ENCODE measurements at regions not wholly inside any gene's neighbourhood (a gene's known extent, or its start where the extent isn't known, plus 50 kb on each side); places are given as distances from the start of the nearest gene placed in this dataset.

DNA sequence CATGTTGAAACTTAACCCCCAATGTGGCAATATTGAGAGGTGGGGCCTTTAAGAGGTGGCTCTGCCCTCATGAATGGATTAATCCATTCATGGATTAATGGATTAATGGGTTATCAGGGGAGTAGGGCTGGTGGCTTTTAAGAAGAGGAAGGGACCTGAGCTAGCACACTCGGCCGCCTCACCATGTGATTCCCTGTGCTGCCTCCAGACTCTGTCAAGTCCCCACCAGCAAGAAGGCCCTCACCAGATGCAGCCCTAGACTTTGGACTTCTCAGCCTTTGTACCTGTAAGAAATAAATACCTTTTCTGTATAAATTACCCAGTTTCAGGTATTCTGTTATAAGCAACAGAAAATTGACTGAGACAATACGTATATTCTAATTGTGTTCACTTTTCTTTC lies 272.2 kb upstream of the DMRT1 start:
- ChIA-PET CTCF (no interaction called here), POLR2A (no interaction called here)
- H4K20me1 ChIP-seq (replicated peaks; ENCODE audit: control insufficient read depth, extremely low read depth, insufficient read depth, low read length), result no peaks in the 10 kb centered on the region
- dilution Hi-C loops (cut with MboI; ENCODE audit: extremely low pct_ligation_motif_present, low sequenced_read_pairs), result no loop called here
- no peak overlapping the region for H3K27ac ChIP-seq (ENCODE audit: insufficient read depth, low read depth, low read length)
- no peaks in the 10 kb centered on the region for H3K36me3 ChIP-seq (ENCODE audit: control insufficient read depth in 2 of 2, extremely low read depth in 1 of 2, insufficient read depth in 2 of 2, low read length in 2 of 2)
- no peak overlapping the region for H2AFZ ChIP-seq (ENCODE audit: low read depth, low read length)
- H3K4me3 ChIP-seq (replicated peaks in 1 of 3; ENCODE audit: insufficient read depth in 1 of 3, low read depth in 1 of 3, low read length in 3 of 3), result no peak overlapping the region
- BruUV-seq (replicated peaks), result no TSS peak
- H3K9me3 ChIP-seq (replicated peaks; ENCODE audit: control insufficient read depth, insufficient read depth, low read length), result no peaks in the 10 kb centered on the region
- no peaks in the 10 kb centered on the region for H3K79me2 ChIP-seq (ENCODE audit: control insufficient read depth, insufficient read depth, low read length)
- no peak for DNase-seq (ENCODE audit: low read depth, low spot score)
- FAIRE-seq, result no peak
- TF ChIP-seq, protein P1, sequence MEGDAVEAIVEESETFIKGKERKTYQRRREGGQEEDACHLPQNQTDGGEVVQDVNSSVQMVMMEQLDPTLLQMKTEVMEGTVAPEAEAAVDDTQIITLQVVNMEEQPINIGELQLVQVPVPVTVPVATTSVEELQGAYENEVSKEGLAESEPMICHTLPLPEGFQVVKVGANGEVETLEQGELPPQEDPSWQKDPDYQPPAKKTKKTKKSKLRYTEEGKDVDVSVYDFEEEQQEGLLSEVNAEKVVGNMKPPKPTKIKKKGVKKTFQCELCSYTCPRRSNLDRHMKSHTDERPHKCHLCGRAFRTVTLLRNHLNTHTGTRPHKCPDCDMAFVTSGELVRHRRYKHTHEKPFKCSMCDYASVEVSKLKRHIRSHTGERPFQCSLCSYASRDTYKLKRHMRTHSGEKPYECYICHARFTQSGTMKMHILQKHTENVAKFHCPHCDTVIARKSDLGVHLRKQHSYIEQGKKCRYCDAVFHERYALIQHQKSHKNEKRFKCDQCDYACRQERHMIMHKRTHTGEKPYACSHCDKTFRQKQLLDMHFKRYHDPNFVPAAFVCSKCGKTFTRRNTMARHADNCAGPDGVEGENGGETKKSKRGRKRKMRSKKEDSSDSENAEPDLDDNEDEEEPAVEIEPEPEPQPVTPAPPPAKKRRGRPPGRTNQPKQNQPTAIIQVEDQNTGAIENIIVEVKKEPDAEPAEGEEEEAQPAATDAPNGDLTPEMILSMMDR (IDR thresholded peaks at IDR 0.05; ENCODE audit: extremely low read depth in 1 of 2, insufficient read depth in 1 of 2, low read depth in 1 of 2, low read length in 2 of 2), result no peak
- TF ChIP-seq JUN (IDR thresholded peaks at IDR 0.05; ENCODE audit: borderline replicate concordance, insufficient read depth, insufficient read length, low read depth) (no peak), POLR2AphosphoS5 (IDR thresholded peaks at IDR 0.05; ENCODE audit: insufficient read depth, low read depth, low read length) (no peak), POLR2A (IDR thresholded peaks at IDR 0.05; ENCODE audit: low read depth, low read length) (no peak), GATA2 (IDR thresholded peaks at IDR 0.05; ENCODE audit: insufficient read depth, insufficient read length, low read depth, low read length) (no peak), MYC (IDR thresholded peaks at IDR 0.05; ENCODE audit: low read depth, low read length) (no peak), EZH2 (IDR thresholded peaks at IDR 0.05; ENCODE audit: borderline replicate concordance, low read depth, low read length, severe bottlenecking) (no peak), FOS (IDR thresholded peaks at IDR 0.05; ENCODE audit: borderline replicate concordance, insufficient read depth, low read length) (no peak)
- TF ChIP-seq, protein P2, sequence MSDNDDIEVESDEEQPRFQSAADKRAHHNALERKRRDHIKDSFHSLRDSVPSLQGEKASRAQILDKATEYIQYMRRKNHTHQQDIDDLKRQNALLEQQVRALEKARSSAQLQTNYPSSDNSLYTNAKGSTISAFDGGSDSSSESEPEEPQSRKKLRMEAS (IDR thresholded peaks at IDR 0.05; ENCODE audit: insufficient read depth, insufficient read length), result no peak
- no peaks in the 10 kb centered on the region for H3K9me1 ChIP-seq (replicated peaks; ENCODE audit: control insufficient read depth, extremely low read depth, insufficient read depth, low read length)
- H3K9ac ChIP-seq (replicated peaks; ENCODE audit: extremely low read depth, insufficient read depth, low read length), result no peak overlapping the region
- H3K4me2 ChIP-seq (ENCODE audit: insufficient read depth, low read length), result no peak overlapping the region
- intact Hi-C loops (cut with micrococcal nuclease), result no loop called here
- no peaks in the 10 kb centered on the region for H3K4me1 ChIP-seq (ENCODE audit: control insufficient read depth, extremely low read depth, insufficient read depth, low read length)
- H3K27me3 ChIP-seq (ENCODE audit: control insufficient read depth in 2 of 2, insufficient read depth in 2 of 2, low read length in 2 of 2), result peaks cover 2 to 4% of the 10 kb centered on the region in 2 experiments

Data from endothelial cell of umbilical vein (primary cell).